Activated T-cell treated with anti-CD3 and anti-CD28 coated beads, Interleukin-2, amount 50 U/mL, for 1 hour (primary cell): ENCODE measurements at regions not wholly inside any gene's neighbourhood (a gene's known extent, or its start where the extent isn't known, plus 50 kb on each side); places are given as distances from the start of the nearest gene placed in this dataset.

Experiments used
- DNase-seq: peaks from one replicate; pipeline ENCODE4 v3.0.0-alpha.2; 2020

GRCh38 chr15:98390946-98391530 is 257.3 kb upstream of the IGF1R start:
- DNase-seq: no peak

- DNase-seq: no peak
Observed at GRCh38 chr15:98391568-98391967, 256.8 kb upstream of the IGF1R start.

- DNase-seq: no peak
Observed at GRCh38 chr15:98393471-98393870, 254.9 kb upstream of the IGF1R start.

- no peak for DNase-seq
Observed at GRCh38 chr15:98394546-98394945, 253.8 kb upstream of the IGF1R start.

- DNase-seq: no peak
Observed at GRCh38 chr15:98395974-98396610, 252.2 kb upstream of the IGF1R start.

- no peak for DNase-seq
Observed at GRCh38 chr15:98397419-98397818, 250.9 kb upstream of the IGF1R start.

GRCh38 chr15:98398056-98398455 is 250.3 kb upstream of the IGF1R start:
- no peak for DNase-seq

- no peak for DNase-seq
Observed at GRCh38 chr15:98398886-98399285, 249.5 kb upstream of the IGF1R start.

GRCh38 chr15:98400120-98400519 is 248.2 kb upstream of the IGF1R start:
- DNase-seq: no peak

- DNase-seq: no peak
Observed at GRCh38 chr15:98401029-98401428, 247.3 kb upstream of the IGF1R start.

GRCh38 chr15:98402486-98402885 is 245.9 kb upstream of the IGF1R start:
- DNase-seq: no peak

- no peak for DNase-seq
Observed at GRCh38 chr15:98403169-98403568, 245.2 kb upstream of the IGF1R start.

GRCh38 chr15:98403569-98403968 is 244.8 kb upstream of the IGF1R start:
- no peak for DNase-seq

- DNase-seq: no peak
Observed at GRCh38 chr15:98405013-98405412, 243.3 kb upstream of the IGF1R start.

GRCh38 chr15:98408231-98408630 is 240.1 kb upstream of the IGF1R start:
- no peak for DNase-seq

- no peak for DNase-seq
Observed at GRCh38 chr15:98410328-98410727, 238.0 kb upstream of the IGF1R start.

- no peak for DNase-seq
Observed at GRCh38 chr15:98412852-98413251, 235.5 kb upstream of the IGF1R start.

GRCh38 chr15:98413933-98414546 is 234.3 kb upstream of the IGF1R start:
- no peak for DNase-seq

GRCh38 chr15:98416222-98416855 is 232.0 kb upstream of the IGF1R start:
- DNase-seq: no peak

- no peak for DNase-seq
Observed at GRCh38 chr15:98417346-98417745, 231.0 kb upstream of the IGF1R start.

GRCh38 chr15:98418122-98418521 is 230.2 kb upstream of the IGF1R start:
- no peak for DNase-seq

- DNase-seq: no peak
Observed at GRCh38 chr15:98419173-98419780, 229.1 kb upstream of the IGF1R start.

- no peak for DNase-seq
Observed at GRCh38 chr15:98420837-98421236, 227.5 kb upstream of the IGF1R start.
